Smooth muscle cell (in vitro differentiated cells): ENCODE measurements at regions not wholly inside any gene's neighbourhood (a gene's known extent, or its start where the extent isn't known, plus 50 kb on each side); places are given as distances from the start of the nearest gene placed in this dataset.

Experiments
- DNase-seq: peaks from one replicate; lab custom pipeline; 2025; ENCODE audit not compliant: unreplicated experiment; lab: John Stamatoyannopoulos, UW
- H2AFZ ChIP-seq: fragments of 200-600 bp; sonication (generic); 2 replicates; pipeline ENCODE4 v1.6.0; 2016; ENCODE audit warnings: antibody characterized with exemption, low read depth, mild to moderate bottlenecking
- H3F3A ChIP-seq: fragments of 200-600 bp; sonication (generic); 2 replicates; pipeline ENCODE4 v1.6.0; 2017; ENCODE audit warnings: antibody characterized with exemption, low read depth
- H3K27ac ChIP-seq: fragments of 200-600 bp; sonication (generic); 2 replicates; pipeline ENCODE4 v1.5.1; 2016; ENCODE audit warnings: low read depth, mild to moderate bottlenecking
- H3K27me3 ChIP-seq: fragments of 200-600 bp; sonication (generic); 2 replicates; pipeline ENCODE4 v1.6.1; 2016; ENCODE audit warnings: low read depth, mild to moderate bottlenecking
- H3K36me3 ChIP-seq: fragments of 200-600 bp; sonication (generic); 2 replicates; pipeline ENCODE4 v1.5.1; 2016; ENCODE audit warnings: low read depth
- H3K4me1 ChIP-seq: fragments of 200-600 bp; sonication (generic); 2 replicates; pipeline ENCODE4 v1.5.1; 2016; ENCODE audit warnings: low read depth
- H3K4me2 ChIP-seq: fragments of 200-600 bp; sonication (generic); 2 replicates; pipeline ENCODE4 v1.6.0; 2016; ENCODE audit warnings: mild to moderate bottlenecking
- H3K4me3 ChIP-seq: fragments of 200-600 bp; sonication (generic); 2 replicates; pipeline ENCODE4 v1.5.1; 2016; ENCODE audit warnings: mild to moderate bottlenecking
- H3K79me2 ChIP-seq: fragments of 200-600 bp; sonication (generic); 2 replicates; pipeline ENCODE4 v1.6.0; 2016; ENCODE audit warnings: low read depth, mild to moderate bottlenecking
- H3K9ac ChIP-seq: fragments of 200-600 bp; sonication (generic); 2 replicates; pipeline ENCODE4 v1.6.0; 2016; ENCODE audit warnings: low read depth
- H3K9me3 ChIP-seq: fragments of 200-600 bp; sonication (generic); replicated peaks from 2 replicates; pipeline ENCODE4 v1.5.1; 2016; ENCODE audit warnings: low read depth
- H4K20me1 ChIP-seq: fragments of 200-600 bp; sonication (generic); 2 replicates; pipeline ENCODE4 v1.6.0; 2016; ENCODE audit warnings: low read depth
- CTCF ChIP-seq: fragments of 200-600 bp; sonication (generic); IDR thresholded peaks from 2 replicates; pipeline ENCODE4 v1.5.1; 2017; ENCODE audit warnings: borderline replicate concordance, mild to moderate bottlenecking, antibody characterized with exemption; ENCODE audit not compliant: insufficient read depth, poor library complexity, severe bottlenecking
- WGBS: methylation state at CpG from one replicate; pipeline ENCODE4 v1.1.7; 2016; ENCODE audit warnings: low lambda C conversion rate; 5-methylcytosine and 5-hydroxymethylcytosine counted together

GRCh38 chrX:2578864-2579263, 78.1 kb upstream of the DHRSX start:
- Histone ChIP-seq H3K4me2 (no peak overlapping the region), H4K20me1 (peaks cover 20% of the 10 kb centered on the region), H3K4me1 (no peaks in the 10 kb centered on the region), H3K4me3 (no peak overlapping the region), H3K36me3 (no peaks in the 10 kb centered on the region), H2AFZ (no peak overlapping the region), H3K27ac (no peak overlapping the region), H3K79me2 (no peaks in the 10 kb centered on the region), H3K9ac (no peak overlapping the region), H3F3A (no peaks in the 10 kb centered on the region), H3K27me3 (peaks cover 27% of the 10 kb centered on the region), H3K9me3 (no peaks in the 10 kb centered on the region)
- no peak for TF ChIP-seq CTCF
- WGBS = 88% methylated on average over 12 of the region's 12 CpGs
- no peak for DNase-seq

- Histone ChIP-seq H4K20me1 (peaks cover 10% of the 10 kb centered on the region), H3K36me3 (no peaks in the 10 kb centered on the region), H3F3A (no peaks in the 10 kb centered on the region), H3K4me1 (no peaks in the 10 kb centered on the region), H3K9me3 (no peaks in the 10 kb centered on the region), H3K79me2 (no peaks in the 10 kb centered on the region), H3K27me3 (peaks cover 18% of the 10 kb centered on the region), H2AFZ (no peak overlapping the region), H3K27ac (no peak overlapping the region), H3K4me2 (no peak overlapping the region), H3K9ac (no peak overlapping the region), H3K4me3 (no peak overlapping the region)
- no peak for TF ChIP-seq CTCF
- WGBS = 84% methylated on average over 15 of the region's 15 CpGs
- DNase-seq = no peak
Measured at GRCh38 chrX:2577844-2578466, 77.2 kb upstream of the DHRSX start.

- H3K9me3 ChIP-seq = no peaks in the 10 kb centered on the region
- no peaks in the 10 kb centered on the region for H3F3A ChIP-seq
- DNase-seq = no peak
- no peak overlapping the region for H3K9ac ChIP-seq
- no peak overlapping the region for H3K27ac ChIP-seq
- no peaks in the 10 kb centered on the region for H3K79me2 ChIP-seq
- no peaks in the 10 kb centered on the region for H3K36me3 ChIP-seq
- no peak overlapping the region for H3K4me2 ChIP-seq
- no peaks in the 10 kb centered on the region for H3K4me1 ChIP-seq
- TF ChIP-seq CTCF = no peak
- no peak overlapping the region for H2AFZ ChIP-seq
- H3K4me3 ChIP-seq = no peak overlapping the region
- H4K20me1 ChIP-seq = peaks cover 4% of the 10 kb centered on the region
- H3K27me3 ChIP-seq = peaks cover 6% of the 10 kb centered on the region
- WGBS = 66% methylated on average over 8 of the region's 8 CpGs
Measured at GRCh38 chrX:2576793-2577192, 76.0 kb upstream of the DHRSX start.

GRCh38 chrX:2574271-2574670, 73.5 kb upstream of the DHRSX start:
- TF ChIP-seq CTCF = no peak
- Histone ChIP-seq H3K4me3 (no peak overlapping the region), H3K27me3 (no peaks in the 10 kb centered on the region), H2AFZ (no peak overlapping the region), H4K20me1 (no peaks in the 10 kb centered on the region), H3K4me2 (no peak overlapping the region), H3K27ac (no peak overlapping the region), H3F3A (no peaks in the 10 kb centered on the region), H3K9me3 (no peaks in the 10 kb centered on the region), H3K9ac (no peak overlapping the region), H3K79me2 (no peaks in the 10 kb centered on the region), H3K4me1 (no peaks in the 10 kb centered on the region), H3K36me3 (no peaks in the 10 kb centered on the region)
- WGBS = 80% methylated on average over 6 of the region's 6 CpGs
- DNase-seq = no peak
